NOMO-1 (cell line): ENCODE measurements at regions not wholly inside any gene's neighbourhood (a gene's known extent, or its start where the extent isn't known, plus 50 kb on each side); places are given as distances from the start of the nearest gene placed in this dataset.

Experiments used
- DNase-seq, 2 experiments: peaks; one replicate each; lab custom pipeline; 2025; ENCODE audit not compliant: unreplicated experiment in 2 of 2; lab: John Stamatoyannopoulos, UW

DNA sequence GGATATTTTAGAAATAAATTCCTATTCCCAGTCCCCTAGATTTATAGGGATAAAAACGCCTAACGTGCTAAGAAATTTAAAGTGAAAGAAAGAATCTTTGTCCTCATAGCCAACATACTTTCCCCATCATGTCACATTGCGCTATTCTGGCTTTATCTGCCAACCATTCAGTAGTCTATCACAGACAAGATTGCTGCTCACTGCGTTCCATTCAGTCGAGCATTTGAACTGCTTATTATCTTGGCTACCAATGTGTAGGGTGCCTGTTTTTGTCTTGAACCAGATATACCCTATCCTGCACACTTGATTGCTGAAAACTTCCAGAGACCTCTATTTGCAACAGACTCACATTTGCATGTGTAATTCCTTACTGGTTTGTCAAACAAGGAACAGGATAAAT lies 751.5 kb downstream of the EPHA7 start:
- no peak for DNase-seq

DNA sequence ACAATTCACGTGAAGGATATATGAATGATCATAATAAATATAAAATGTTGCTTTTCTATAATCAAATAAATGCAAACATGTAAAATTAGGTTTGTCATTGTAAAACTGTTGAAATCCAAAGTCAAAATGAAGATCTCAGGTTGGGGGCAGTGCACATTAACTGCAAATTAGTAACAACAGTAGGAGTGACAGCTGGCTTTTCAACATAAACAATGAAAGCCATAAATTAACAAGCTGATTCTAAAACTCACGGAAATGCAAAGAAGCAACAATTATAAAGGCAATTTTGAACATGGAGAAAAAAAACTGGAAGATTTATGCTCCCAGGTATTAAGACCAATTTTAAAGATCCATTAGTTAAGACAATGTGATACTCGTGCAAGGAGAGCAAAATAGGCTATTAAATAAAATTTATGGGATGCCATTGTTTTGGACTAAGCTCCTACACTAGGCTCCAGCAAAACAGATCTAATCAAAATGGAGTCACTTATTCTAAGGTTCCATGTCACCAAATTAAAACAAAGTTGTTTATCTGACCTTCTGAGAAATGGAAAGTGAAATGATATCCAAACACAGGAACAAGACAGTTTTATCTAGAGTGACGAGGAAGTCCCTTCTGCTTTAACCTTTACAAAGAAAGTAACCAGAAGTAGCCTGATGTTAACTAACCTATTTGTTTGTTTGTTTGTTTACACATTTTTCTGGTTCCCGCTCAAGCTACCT lies 770.8 kb downstream of the EPHA7 start:
- no peak for DNase-seq

GRCh38 chr6:92647630-92648029 lies 771.7 kb downstream of the EPHA7 start:
- no peak for DNase-seq

- peak; percentile 0 to 5 for DNase-seq
Measured at GRCh38 chr6:92644104-92644791, 775.1 kb downstream of the EPHA7 start.

DNA sequence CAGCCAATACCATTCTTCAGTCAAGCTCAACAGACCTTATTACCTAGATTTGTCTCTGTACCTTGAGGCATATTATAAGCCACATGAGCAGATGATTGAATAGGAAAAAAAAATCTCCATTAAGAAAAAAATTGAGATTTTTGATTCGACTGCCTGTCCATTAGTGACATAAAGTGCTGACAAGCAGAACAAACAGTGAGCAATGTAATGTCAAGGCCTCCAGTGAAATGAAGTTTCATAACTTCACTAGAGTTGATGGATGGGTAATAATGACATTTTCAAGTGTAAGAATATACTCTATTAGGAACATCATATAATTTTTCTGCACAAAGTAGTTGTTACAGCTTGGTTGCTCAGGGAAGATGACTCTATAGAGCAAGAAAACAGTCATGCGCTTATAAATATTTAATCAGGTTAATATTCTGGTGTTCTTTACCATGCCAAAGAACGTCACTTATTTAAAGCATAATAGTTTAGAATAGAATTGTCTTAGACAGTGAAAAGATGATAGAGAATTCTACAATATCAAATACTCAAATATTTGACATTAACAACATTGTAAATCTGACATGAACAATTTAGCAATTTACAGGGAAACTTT lies 783.7 kb downstream of the EPHA7 start:
- DNase-seq: no peak

- no peak for DNase-seq
Measured at GRCh38 chr6:92634561-92634960, 784.8 kb downstream of the EPHA7 start.

DNA sequence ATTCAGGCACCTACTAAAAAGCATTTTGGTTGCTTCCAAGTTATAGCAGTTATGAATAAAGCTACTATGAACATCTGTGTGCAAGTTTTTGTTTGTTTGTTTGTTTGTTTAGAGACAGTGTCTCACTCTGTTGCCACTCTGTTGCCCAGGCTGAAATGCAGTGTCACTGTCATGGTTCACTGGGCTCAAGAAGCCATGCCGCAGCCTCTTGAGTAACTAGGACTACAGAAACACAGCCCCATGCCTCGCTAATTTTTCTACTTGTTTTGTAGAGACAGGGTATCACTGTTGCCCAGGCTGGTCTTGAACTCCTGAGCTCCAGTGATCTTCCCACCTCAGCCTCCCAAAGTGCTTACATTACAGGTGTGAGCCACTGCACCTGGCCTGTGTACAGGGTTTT lies 795.9 kb downstream of the EPHA7 start:
- DNase-seq: no peak

DNA sequence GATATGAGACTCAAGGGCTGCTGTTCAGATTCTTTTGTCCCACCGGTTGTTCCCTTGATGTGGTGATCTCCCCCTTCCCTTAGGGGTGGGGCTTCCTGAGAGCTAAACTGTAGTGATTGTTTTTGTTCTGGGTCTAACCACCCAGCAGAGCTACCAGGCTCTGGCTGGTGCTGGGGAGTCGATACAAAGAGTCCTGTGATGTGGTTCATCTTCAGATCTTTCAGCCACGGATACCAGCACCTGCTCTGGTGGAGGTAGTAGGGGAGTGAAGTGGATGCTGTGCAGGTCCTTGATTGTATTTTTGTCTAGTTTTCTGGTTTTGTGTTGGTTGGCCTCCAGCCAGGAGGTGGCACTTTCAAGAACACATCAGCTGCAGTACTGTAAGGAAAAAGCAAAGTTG lies 801.6 kb downstream of the EPHA7 start:
- DNase-seq: no peak

DNA sequence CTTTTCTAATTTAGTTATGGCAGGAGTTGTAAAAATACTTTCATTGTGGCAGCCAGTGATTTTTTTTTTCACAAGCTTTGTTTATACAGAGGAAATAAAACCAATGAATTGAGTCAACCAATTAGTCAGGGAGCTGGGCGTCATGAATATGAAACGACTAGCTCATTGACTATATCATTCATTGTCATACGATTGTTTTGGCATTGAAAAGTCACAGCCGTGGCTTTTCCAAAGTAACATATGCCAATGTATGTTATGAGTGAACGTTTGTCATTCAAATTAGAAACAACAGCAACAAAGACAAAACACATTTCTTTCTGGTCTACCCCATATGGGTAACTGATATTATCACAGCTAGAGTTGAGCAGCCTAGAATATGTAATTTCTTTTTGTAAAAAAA lies 810.6 kb downstream of the EPHA7 start:
- DNase-seq: no peak

DNA sequence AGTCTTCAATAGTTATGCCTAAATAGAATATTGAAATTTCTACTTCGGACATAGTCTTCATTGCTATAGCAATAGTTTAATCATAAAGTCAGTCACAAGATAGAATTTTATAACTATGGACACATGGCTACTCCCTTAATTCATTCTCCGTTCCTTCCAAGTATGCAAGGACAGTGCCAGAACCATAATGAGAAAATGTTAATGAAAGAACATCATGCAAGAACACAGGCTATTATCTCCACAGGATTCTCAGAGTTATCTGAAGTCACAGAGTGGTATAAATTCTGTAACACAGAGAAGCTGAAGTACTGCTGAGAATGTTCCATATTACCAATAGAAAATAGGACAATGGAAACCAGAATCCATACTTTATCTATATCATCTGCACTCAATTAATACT lies 826.2 kb downstream of the EPHA7 start:
- DNase-seq: no peak

GRCh38 chr6:92589996-92590395 lies 829.4 kb downstream of the EPHA7 start:
- no peak for DNase-seq

DNA sequence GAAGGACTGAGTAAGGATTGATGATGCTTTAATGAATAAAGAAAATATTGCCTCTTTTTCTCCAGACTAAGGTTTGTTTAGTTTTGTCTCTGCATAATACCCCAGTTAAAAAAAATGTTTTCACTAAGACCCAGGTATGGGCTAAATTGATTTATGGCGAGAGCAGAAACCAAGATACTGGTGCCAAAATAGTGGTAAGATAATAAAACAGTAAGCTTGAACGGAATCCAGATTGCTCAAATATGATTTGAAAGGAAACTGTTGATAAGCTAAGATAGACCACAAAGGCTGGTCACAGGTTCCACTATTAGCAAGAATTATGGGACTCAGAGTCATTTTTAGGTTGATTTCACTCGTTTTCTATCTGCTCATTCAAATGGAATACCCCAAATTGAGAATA lies 831.2 kb downstream of the EPHA7 start:
- DNase-seq: no peak

DNA sequence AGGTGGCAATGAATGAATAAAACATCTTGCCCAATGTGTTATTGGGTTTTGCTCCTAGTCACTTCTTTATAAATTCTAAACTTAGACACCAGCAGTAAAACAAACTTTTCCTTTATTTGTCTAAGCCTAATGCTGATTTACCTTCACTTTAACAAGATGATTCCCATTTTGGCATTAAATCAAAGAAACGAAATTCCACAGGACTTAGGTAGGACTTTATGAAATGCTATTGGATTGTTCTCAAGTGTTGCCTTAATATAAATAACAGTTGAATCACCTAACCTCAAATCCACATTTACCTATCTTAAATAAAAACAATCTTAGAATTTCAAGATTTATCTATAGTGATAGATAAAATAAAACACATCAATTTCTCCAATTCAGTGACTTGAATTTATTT lies 831.8 kb downstream of the EPHA7 start:
- no peak for DNase-seq

DNA sequence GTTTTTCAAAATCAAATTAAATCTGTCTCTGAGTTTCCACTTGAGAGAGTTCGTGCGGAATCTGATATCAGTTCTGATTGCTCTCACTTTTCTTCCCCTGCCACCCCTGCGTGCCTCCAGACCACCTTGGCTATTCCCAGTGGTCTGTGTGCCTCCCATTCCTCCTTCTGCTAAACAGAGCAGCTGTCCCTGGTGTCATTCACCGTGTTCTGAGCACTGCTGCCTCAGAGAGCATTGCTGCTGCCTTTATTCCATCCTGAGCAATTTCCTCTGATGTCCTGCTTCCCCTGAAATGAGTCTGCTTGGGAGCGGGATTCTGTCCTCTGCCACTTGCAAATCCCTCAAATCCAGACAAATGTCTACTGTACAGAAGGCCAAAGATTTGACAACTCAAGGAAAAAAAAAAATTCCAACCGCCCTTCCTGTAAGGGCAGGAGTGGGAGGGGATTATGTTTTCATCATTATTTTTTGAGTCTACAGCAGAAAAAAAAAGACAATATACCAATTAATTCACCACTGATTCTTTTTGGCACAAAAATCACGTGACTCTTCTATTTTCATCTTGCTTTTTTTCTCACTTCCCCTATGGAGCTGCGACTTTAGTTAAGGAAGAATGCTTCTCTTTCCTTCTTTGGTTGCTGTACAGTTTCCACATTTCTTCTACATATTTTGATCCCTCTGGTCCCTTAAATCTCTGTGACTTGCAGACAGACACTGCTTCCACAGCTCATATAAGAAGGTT lies 833.0 kb downstream of the EPHA7 start:
- peak in 1 of 2 experiments; percentile 27 for DNase-seq

DNA sequence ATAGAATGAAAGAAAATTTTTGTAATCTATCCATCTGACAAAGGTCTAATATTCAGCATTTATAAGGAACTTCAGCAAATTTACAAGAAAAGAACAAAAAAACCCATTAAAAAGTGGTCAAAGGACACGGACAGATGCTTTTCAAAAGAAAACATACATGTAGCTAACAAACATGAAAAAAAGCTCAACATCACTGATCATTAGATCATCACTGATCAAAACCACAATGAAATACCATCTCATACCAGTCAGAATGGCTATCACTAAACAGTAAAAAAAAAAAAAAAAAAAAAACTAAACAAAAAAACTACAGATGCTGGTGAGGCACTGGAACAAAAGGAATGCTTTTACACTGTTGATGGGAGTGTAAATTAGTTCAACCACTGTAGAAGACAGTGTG lies 837.1 kb downstream of the EPHA7 start:
- DNase-seq: no peak

DNA sequence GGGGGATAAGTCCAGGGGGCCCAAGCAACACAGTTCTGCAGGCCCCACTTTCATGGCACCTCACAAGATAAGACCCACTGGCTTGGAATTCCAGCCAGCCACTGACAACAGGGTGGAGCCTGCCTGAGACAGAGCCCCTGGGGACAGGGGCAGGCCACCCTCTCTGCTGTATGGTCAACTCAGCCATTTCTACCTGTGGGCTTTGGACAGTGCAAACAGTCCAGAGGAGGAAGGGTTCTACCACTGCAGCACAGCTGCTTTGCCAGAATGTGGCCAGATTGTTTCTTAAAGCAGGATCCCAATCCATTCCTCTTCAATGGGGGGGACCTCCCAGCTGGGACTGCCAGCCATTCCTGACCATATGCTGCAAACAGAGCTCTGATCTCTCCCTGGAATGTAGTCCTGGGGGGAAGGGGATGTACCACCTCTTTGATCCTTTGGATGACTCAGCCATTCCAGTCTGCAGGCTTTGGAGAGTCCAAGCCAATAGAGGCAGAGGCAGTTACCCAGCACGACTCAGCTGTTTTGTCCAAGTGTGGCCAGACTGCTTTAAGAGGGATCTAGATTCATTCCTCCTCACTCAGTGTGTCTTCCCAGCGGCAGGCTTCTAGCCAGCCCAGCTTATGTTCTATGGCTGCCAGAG lies 842.2 kb downstream of the EPHA7 start:
- no peak for DNase-seq

- no peak for DNase-seq
Measured at GRCh38 chr6:92568541-92568940, 850.8 kb downstream of the EPHA7 start.

DNA sequence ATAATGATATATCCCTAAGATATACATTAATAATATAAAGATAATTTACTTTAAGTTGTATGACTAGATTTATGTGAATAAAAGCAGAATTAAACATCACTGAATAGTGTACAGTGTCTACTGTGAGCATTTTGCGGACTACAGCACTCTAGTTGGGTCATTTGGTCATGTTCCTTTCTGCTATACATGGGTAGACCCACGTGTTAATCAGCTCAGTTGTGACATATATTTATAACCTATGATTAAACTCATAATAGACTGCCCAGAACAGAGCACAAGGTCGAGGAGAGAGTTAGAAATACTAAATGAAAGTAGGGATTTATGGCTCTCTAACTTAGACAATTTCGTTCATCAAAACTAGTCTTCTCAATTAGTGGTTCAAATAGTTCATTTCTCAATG lies 852.7 kb downstream of the EPHA7 start:
- no peak for DNase-seq

- no peak for DNase-seq
Measured at GRCh38 chr6:92564376-92564775, 855.0 kb downstream of the EPHA7 start.

- peak; percentile 59 to 65 for DNase-seq
Measured at GRCh38 chr6:92559611-92560010, 859.7 kb downstream of the EPHA7 start.

- DNase-seq: no peak
Measured at GRCh38 chr6:92559003-92559402, 860.4 kb downstream of the EPHA7 start.
